Suppressor macrophage (primary cell): ENCODE measurements at regions not wholly inside any gene's neighbourhood (a gene's known extent, or its start where the extent isn't known, plus 50 kb on each side); places are given as distances from the start of the nearest gene placed in this dataset.

Source experiments
- DNase-seq, 4 experiments: peaks; one replicate each; pipeline ENCODE4 v3.0.0-alpha.2; 2020 to 2022

- DNase-seq, result peak; percentile 59 to 90 (median 78)
Observed at GRCh38 chr5:14935341-14935740, 63.8 kb upstream of the ANKH start.

- DNase-seq, result peak in 1 of 4 experiments; percentile 37
Observed at GRCh38 chr5:14932902-14933469, 61.4 kb upstream of the ANKH start.

- DNase-seq, result no peak
Observed at GRCh38 chr5:14930486-14930885, 58.9 kb upstream of the ANKH start.

- DNase-seq, result no peak
Observed at GRCh38 chr5:14929293-14930065, 57.9 kb upstream of the ANKH start.

GRCh38 chr5:14928661-14929060, 57.1 kb upstream of the ANKH start:
- no peak for DNase-seq

GRCh38 chr5:14925326-14925725, 53.7 kb upstream of the ANKH start:
- peak in 1 of 4 experiments; percentile 39 for DNase-seq

- DNase-seq, result peak in 1 of 4 experiments; percentile 17
Observed at GRCh38 chr5:14922952-14923351, 51.4 kb upstream of the ANKH start.

GRCh38 chr5:14922456-14922855, 50.9 kb upstream of the ANKH start:
- no peak for DNase-seq
